A549 (cell line): ENCODE measurements at regions not wholly inside any gene's neighbourhood (a gene's known extent, or its start where the extent isn't known, plus 50 kb on each side); places are given as distances from the start of the nearest gene placed in this dataset.

Experiments used
- CEBPB ChIP-seq, 2 experiments: fragments of >200 bp in 1 of 2; sonication (Bioruptor Twin) in 1 of 2; formaldehyde crosslinking in 1 of 2; IDR thresholded peaks; 2 replicates each; pipeline ENCODE4 v1.6.1; 2012 to 2016
- EP300 ChIP-seq, 2 experiments: fragments of >200 bp; sonication (Bioruptor Twin); formaldehyde crosslinking; IDR thresholded peaks; 2 replicates in 1 of 2; 3 replicates in 1 of 2; pipeline ENCODE4 v1.6.1; 2016 to 2017
- POLR2A ChIP-seq: IDR thresholded peaks from 2 replicates; pipeline ENCODE4 v1.6.1; 2012; ENCODE audit warnings: mild to moderate bottlenecking, low read length
- RAD21 ChIP-seq, 2 experiments: fragments of >200 bp in 1 of 2; sonication (Bioruptor Twin) in 1 of 2; formaldehyde crosslinking in 1 of 2; IDR thresholded peaks in 1 of 2; conservative IDR thresholded peaks in 1 of 2; 2 replicates in 1 of 2; 3 replicates in 1 of 2; pipeline ENCODE4 v1.6.1; 2012 to 2018; ENCODE audit warnings: inconsistent platforms in 1 of 2
- SREBF2 ChIP-seq: fragments of 450-650 bp; IDR thresholded peaks from 2 replicates; pipeline ENCODE4 v1.6.1; 2014; ENCODE audit warnings: mild to moderate bottlenecking, moderate library complexity
- TFCP2L1 ChIP-seq: fragments of 250-450 bp; sonication (Bioruptor Pico); IDR thresholded peaks from 2 replicates; pipeline ENCODE4 v1.5.0; 2021; ENCODE audit warnings: mild to moderate bottlenecking
- ZC3H11A ChIP-seq: fragments of 450-650 bp; IDR thresholded peaks from 2 replicates; pipeline ENCODE4 v1.6.1; 2014; ENCODE audit warnings: antibody characterized with exemption, mild to moderate bottlenecking
- ZFP36 ChIP-seq: fragments of 450-650 bp; IDR thresholded peaks from 2 replicates; pipeline ENCODE4 v1.6.1; 2014; ENCODE audit warnings: borderline replicate concordance; ENCODE audit not compliant: partially characterized antibody
- TF ChIP-seq, protein P1 (sequence below): fragments of 250-450 bp; sonication (Bioruptor Pico); IDR thresholded peaks from 2 replicates; pipeline ENCODE4 v1.5.0; 2021; ENCODE audit warnings: mild to moderate bottlenecking, moderate library complexity, borderline replicate concordance
- TF ChIP-seq, protein P2 (sequence below): fragments of >200 bp; sonication (Bioruptor Twin); formaldehyde crosslinking; IDR thresholded peaks from 3 replicates; pipeline ENCODE4 v1.5.1; 2016
- TF ChIP-seq, protein P3 (sequence below): IDR thresholded peaks from 2 replicates; pipeline ENCODE4 v1.6.1; 2012

DNA sequence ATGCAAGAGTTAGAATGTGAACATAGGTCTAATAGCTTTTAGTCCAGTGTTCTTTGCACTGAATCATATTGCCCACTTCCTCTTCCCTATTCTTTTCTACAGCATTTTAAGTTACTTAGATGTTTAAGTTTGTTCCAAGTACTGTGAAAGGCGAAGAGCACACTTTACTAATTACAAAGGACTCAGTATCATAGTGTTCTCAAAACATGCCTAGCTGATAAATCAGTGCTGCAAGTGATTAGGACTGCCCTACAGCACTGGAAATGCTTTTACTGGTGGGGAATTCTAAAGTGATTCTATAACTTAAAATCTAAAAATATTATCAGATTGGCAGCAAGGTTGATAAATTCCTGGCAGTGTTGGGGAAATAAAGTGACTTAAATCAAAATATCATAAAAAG lies 177.9 kb upstream of the KCNN2 start:
- no peak for TF ChIP-seq POLR2A
- TF ChIP-seq, protein P1, sequence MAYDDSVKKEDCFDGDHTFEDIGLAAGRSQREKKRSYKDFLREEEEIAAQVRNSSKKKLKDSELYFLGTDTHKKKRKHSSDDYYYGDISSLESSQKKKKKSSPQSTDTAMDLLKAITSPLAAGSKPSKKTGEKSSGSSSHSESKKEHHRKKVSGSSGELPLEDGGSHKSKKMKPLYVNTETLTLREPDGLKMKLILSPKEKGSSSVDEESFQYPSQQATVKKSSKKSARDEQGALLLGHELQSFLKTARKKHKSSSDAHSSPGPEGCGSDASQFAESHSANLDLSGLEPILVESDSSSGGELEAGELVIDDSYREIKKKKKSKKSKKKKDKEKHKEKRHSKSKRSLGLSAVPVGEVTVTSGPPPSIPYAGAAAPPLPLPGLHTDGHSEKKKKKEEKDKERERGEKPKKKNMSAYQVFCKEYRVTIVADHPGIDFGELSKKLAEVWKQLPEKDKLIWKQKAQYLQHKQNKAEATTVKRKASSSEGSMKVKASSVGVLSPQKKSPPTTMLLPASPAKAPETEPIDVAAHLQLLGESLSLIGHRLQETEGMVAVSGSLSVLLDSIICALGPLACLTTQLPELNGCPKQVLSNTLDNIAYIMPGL (CRISPR knock-in tag) = no peak
- TF ChIP-seq, protein P2, sequence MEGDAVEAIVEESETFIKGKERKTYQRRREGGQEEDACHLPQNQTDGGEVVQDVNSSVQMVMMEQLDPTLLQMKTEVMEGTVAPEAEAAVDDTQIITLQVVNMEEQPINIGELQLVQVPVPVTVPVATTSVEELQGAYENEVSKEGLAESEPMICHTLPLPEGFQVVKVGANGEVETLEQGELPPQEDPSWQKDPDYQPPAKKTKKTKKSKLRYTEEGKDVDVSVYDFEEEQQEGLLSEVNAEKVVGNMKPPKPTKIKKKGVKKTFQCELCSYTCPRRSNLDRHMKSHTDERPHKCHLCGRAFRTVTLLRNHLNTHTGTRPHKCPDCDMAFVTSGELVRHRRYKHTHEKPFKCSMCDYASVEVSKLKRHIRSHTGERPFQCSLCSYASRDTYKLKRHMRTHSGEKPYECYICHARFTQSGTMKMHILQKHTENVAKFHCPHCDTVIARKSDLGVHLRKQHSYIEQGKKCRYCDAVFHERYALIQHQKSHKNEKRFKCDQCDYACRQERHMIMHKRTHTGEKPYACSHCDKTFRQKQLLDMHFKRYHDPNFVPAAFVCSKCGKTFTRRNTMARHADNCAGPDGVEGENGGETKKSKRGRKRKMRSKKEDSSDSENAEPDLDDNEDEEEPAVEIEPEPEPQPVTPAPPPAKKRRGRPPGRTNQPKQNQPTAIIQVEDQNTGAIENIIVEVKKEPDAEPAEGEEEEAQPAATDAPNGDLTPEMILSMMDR = no peak
- TF ChIP-seq SREBF2 = no peak
- TF ChIP-seq RAD21 (conservative IDR thresholded peaks at IDR 0.05 in 1 of 2, IDR thresholded peaks at IDR 0.05 in 1 of 2) = no peak
- TF ChIP-seq CEBPB (IDR thresholded peaks at IDR 0.05) = no peak
- TF ChIP-seq EP300 (IDR thresholded peaks at IDR 0.05) = no peak
- no peak for TF ChIP-seq ZFP36
- TF ChIP-seq ZC3H11A = no peak
- TF ChIP-seq, protein P3, sequence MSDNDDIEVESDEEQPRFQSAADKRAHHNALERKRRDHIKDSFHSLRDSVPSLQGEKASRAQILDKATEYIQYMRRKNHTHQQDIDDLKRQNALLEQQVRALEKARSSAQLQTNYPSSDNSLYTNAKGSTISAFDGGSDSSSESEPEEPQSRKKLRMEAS = no peak
- TF ChIP-seq TFCP2L1 = no peak
